ENCODE measurements at regions not wholly inside any gene's neighbourhood (a gene's known extent, or its start where the extent isn't known, plus 50 kb on each side); places are given as distances from the start of the nearest gene placed in this dataset.

DNA sequence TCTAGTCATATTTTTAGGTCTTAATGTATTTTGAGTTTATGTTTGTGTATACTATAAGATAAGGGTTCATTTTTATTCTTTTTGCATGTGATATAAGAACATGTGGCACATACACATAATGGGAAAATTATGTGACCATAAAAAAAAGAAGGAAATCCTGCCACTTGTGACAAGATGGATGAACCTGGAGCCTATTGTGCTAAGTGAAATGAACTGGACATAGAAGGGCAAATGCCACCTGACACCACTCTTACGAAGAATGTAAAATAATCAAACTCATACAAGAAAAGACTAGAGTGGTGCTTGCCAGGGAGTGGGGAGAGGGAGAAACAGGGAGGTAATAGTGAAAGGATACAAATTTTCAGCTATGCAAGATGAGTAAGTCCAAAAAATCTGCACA is 126.1 kb downstream of the PLEKHG1 start (continued):
- TF ChIP-seq, protein P1, sequence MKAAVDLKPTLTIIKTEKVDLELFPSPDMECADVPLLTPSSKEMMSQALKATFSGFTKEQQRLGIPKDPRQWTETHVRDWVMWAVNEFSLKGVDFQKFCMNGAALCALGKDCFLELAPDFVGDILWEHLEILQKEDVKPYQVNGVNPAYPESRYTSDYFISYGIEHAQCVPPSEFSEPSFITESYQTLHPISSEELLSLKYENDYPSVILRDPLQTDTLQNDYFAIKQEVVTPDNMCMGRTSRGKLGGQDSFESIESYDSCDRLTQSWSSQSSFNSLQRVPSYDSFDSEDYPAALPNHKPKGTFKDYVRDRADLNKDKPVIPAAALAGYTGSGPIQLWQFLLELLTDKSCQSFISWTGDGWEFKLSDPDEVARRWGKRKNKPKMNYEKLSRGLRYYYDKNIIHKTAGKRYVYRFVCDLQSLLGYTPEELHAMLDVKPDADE (IDR thresholded peaks at IDR 0.05): no peak

DNA sequence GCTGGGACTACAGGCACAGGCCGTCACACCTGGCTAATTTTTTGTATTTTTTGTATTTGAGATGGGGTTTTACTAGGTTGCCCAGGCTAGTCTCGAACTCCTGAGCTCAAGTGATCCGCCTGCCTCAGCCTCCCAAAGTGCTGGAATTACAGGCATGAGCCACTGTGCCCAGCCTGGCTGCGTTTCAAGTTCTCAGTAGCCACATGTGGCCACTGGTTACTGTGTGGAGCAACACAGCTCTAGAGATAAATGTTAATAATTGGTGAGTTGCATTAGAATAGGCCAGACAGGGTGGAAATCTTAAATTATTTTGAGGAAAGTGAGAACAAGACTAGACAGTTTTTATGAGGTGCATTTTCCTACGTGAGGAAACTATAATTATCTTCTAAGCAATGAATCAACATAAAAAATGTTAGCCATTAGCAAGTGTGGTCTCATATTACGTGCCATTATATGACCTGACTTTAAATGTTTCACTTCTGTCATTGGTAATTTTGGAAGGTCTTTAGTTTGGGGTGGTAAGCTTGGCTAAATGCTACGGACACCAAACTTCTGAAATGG is 129.6 kb downstream of the PLEKHG1 start:
- ATAC-seq (no peak), DNase-seq (ENCODE audit: low spot score) (no peak)
- no peaks in the 10 kb centered on the region for H3K27me3 ChIP-seq (ENCODE audit: insufficient read depth)
- no peak overlapping the region for H3K4me2 ChIP-seq
- no peak overlapping the region for H3K4me3 ChIP-seq
- H3F3A ChIP-seq (replicated peaks; ENCODE audit: low read depth): no peaks in the 10 kb centered on the region
- H3K4me1 Mint-ChIP-seq: no peaks in the 10 kb centered on the region
- no peak overlapping the region for H3K4me3 Mint-ChIP-seq
- no peaks in the 10 kb centered on the region for H3K9me2 ChIP-seq (ENCODE audit: insufficient read depth)
- H3K36me3 Mint-ChIP-seq (ENCODE audit: low read depth): no peaks in the 10 kb centered on the region
- no peaks in the 10 kb centered on the region for H3K4me1 ChIP-seq (ENCODE audit: insufficient read depth)
- H3K27ac ChIP-seq (ENCODE audit: low read depth): no peak overlapping the region
- H3K27me3 Mint-ChIP-seq (ENCODE audit: insufficient read depth, low read depth, poor library complexity): no peaks in the 10 kb centered on the region
- H2AFZ ChIP-seq: no peak overlapping the region
- no peak overlapping the region for H3K27ac Mint-ChIP-seq
- no peaks in the 10 kb centered on the region for H3K36me3 ChIP-seq (ENCODE audit: insufficient read depth)
- H3K9me3 Mint-ChIP-seq: no peaks in the 10 kb centered on the region
- H3K79me2 ChIP-seq (replicated peaks; ENCODE audit: insufficient read depth): no peaks in the 10 kb centered on the region
- no peaks in the 10 kb centered on the region for H4K20me1 ChIP-seq (replicated peaks; ENCODE audit: insufficient read depth)
- no peak for TF ChIP-seq STAT1 (IDR thresholded peaks at IDR 0.05; ENCODE audit: unreplicated experiment)
- no peak for TF ChIP-seq POLR2AphosphoS5 (IDR thresholded peaks at IDR 0.05; ENCODE audit: low read depth)
- TF ChIP-seq, protein P2, sequence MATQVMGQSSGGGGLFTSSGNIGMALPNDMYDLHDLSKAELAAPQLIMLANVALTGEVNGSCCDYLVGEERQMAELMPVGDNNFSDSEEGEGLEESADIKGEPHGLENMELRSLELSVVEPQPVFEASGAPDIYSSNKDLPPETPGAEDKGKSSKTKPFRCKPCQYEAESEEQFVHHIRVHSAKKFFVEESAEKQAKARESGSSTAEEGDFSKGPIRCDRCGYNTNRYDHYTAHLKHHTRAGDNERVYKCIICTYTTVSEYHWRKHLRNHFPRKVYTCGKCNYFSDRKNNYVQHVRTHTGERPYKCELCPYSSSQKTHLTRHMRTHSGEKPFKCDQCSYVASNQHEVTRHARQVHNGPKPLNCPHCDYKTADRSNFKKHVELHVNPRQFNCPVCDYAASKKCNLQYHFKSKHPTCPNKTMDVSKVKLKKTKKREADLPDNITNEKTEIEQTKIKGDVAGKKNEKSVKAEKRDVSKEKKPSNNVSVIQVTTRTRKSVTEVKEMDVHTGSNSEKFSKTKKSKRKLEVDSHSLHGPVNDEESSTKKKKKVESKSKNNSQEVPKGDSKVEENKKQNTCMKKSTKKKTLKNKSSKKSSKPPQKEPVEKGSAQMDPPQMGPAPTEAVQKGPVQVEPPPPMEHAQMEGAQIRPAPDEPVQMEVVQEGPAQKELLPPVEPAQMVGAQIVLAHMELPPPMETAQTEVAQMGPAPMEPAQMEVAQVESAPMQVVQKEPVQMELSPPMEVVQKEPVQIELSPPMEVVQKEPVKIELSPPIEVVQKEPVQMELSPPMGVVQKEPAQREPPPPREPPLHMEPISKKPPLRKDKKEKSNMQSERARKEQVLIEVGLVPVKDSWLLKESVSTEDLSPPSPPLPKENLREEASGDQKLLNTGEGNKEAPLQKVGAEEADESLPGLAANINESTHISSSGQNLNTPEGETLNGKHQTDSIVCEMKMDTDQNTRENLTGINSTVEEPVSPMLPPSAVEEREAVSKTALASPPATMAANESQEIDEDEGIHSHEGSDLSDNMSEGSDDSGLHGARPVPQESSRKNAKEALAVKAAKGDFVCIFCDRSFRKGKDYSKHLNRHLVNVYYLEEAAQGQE (IDR thresholded peaks at IDR 0.05; ENCODE audit: unreplicated experiment): no peak
- TF ChIP-seq, protein P3, sequence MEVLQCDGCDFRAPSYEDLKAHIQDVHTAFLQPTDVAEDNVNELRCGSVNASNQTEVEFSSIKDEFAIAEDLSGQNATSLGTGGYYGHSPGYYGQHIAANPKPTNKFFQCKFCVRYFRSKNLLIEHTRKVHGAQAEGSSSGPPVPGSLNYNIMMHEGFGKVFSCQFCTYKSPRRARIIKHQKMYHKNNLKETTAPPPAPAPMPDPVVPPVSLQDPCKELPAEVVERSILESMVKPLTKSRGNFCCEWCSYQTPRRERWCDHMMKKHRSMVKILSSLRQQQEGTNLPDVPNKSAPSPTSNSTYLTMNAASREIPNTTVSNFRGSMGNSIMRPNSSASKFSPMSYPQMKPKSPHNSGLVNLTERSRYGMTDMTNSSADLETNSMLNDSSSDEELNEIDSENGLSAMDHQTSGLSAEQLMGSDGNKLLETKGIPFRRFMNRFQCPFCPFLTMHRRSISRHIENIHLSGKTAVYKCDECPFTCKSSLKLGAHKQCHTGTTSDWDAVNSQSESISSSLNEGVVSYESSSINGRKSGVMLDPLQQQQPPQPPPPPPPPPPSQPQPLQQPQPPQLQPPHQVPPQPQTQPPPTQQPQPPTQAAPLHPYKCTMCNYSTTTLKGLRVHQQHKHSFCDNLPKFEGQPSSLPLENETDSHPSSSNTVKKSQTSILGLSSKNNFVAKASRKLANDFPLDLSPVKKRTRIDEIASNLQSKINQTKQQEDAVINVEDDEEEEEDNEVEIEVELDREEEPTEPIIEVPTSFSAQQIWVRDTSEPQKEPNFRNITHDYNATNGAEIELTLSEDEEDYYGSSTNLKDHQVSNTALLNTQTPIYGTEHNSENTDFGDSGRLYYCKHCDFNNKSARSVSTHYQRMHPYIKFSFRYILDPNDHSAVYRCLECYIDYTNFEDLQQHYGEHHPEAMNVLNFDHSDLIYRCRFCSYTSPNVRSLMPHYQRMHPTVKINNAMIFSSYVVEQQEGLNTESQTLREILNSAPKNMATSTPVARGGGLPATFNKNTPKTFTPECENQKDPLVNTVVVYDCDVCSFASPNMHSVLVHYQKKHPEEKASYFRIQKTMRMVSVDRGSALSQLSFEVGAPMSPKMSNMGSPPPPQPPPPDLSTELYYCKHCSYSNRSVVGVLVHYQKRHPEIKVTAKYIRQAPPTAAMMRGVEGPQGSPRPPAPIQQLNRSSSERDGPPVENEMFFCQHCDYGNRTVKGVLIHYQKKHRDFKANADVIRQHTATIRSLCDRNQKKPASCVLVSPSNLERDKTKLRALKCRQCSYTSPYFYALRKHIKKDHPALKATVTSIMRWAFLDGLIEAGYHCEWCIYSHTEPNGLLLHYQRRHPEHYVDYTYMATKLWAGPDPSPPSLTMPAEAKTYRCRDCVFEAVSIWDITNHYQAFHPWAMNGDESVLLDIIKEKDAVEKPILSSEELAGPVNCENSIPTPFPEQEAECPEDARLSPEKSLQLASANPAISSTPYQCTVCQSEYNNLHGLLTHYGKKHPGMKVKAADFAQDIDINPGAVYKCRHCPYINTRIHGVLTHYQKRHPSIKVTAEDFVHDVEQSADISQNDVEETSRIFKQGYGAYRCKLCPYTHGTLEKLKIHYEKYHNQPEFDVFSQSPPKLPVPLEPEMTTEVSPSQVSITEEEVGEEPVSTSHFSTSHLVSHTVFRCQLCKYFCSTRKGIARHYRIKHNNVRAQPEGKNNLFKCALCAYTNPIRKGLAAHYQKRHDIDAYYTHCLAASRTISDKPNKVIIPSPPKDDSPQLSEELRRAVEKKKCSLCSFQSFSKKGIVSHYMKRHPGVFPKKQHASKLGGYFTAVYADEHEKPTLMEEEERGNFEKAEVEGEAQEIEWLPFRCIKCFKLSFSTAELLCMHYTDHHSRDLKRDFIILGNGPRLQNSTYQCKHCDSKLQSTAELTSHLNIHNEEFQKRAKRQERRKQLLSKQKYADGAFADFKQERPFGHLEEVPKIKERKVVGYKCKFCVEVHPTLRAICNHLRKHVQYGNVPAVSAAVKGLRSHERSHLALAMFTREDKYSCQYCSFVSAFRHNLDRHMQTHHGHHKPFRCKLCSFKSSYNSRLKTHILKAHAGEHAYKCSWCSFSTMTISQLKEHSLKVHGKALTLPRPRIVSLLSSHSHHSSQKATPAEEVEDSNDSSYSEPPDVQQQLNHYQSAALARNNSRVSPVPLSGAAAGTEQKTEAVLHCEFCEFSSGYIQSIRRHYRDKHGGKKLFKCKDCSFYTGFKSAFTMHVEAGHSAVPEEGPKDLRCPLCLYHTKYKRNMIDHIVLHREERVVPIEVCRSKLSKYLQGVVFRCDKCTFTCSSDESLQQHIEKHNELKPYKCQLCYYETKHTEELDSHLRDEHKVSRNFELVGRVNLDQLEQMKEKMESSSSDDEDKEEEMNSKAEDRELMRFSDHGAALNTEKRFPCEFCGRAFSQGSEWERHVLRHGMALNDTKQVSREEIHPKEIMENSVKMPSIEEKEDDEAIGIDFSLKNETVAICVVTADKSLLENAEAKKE (CRISPR knock-in tag; IDR thresholded peaks at IDR 0.05): no peak
- no peak for TF ChIP-seq EZH2phosphoT487 (IDR thresholded peaks at IDR 0.05; ENCODE audit: unreplicated experiment)
- TF ChIP-seq EZH2 (IDR thresholded peaks at IDR 0.05; ENCODE audit: low read depth, unreplicated experiment): no peak
- no peak for TF ChIP-seq JUNB (IDR thresholded peaks at IDR 0.05; ENCODE audit: unreplicated experiment)
- TF ChIP-seq NANOG (IDR thresholded peaks at IDR 0.05; ENCODE audit: borderline replicate concordance): no peak
- TF ChIP-seq, protein P4, sequence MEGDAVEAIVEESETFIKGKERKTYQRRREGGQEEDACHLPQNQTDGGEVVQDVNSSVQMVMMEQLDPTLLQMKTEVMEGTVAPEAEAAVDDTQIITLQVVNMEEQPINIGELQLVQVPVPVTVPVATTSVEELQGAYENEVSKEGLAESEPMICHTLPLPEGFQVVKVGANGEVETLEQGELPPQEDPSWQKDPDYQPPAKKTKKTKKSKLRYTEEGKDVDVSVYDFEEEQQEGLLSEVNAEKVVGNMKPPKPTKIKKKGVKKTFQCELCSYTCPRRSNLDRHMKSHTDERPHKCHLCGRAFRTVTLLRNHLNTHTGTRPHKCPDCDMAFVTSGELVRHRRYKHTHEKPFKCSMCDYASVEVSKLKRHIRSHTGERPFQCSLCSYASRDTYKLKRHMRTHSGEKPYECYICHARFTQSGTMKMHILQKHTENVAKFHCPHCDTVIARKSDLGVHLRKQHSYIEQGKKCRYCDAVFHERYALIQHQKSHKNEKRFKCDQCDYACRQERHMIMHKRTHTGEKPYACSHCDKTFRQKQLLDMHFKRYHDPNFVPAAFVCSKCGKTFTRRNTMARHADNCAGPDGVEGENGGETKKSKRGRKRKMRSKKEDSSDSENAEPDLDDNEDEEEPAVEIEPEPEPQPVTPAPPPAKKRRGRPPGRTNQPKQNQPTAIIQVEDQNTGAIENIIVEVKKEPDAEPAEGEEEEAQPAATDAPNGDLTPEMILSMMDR (conservative IDR thresholded peaks at IDR 0.05; ENCODE audit: low read depth in 2 of 2): no peak
- no peak for TF ChIP-seq ZNF114 (CRISPR knock-in tag; IDR thresholded peaks at IDR 0.05)
- TF ChIP-seq, protein P1 (IDR thresholded peaks at IDR 0.05): no peak
- TF ChIP-seq CREB1 (CRISPR knock-in tag; IDR thresholded peaks at IDR 0.05; ENCODE audit: low read depth): no peak
